AG09319 (cell line): ENCODE measurements at regions not wholly inside any gene's neighbourhood (a gene's known extent, or its start where the extent isn't known, plus 50 kb on each side); places are given as distances from the start of the nearest gene placed in this dataset.

Source experiments
- DNase-seq: peaks from one replicate; pipeline ENCODE4 v3.0.0-alpha.2; 2010; ENCODE audit warnings: low read depth; ENCODE audit errors: extremely low read depth
- TF ChIP-seq, protein P1 (sequence below): IDR thresholded peaks from 2 replicates; pipeline ENCODE4 v1.5.1; 2011; ENCODE audit warnings: low read depth, mild to moderate bottlenecking, inconsistent platforms, low read length, moderate library complexity

- TF ChIP-seq, protein P1, sequence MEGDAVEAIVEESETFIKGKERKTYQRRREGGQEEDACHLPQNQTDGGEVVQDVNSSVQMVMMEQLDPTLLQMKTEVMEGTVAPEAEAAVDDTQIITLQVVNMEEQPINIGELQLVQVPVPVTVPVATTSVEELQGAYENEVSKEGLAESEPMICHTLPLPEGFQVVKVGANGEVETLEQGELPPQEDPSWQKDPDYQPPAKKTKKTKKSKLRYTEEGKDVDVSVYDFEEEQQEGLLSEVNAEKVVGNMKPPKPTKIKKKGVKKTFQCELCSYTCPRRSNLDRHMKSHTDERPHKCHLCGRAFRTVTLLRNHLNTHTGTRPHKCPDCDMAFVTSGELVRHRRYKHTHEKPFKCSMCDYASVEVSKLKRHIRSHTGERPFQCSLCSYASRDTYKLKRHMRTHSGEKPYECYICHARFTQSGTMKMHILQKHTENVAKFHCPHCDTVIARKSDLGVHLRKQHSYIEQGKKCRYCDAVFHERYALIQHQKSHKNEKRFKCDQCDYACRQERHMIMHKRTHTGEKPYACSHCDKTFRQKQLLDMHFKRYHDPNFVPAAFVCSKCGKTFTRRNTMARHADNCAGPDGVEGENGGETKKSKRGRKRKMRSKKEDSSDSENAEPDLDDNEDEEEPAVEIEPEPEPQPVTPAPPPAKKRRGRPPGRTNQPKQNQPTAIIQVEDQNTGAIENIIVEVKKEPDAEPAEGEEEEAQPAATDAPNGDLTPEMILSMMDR = peak; percentile 82
- no peak for DNase-seq
Measured at GRCh38 chr1:81414488-81415015, 386.2 kb upstream of the ADGRL2 start.

- DNase-seq = no peak
- TF ChIP-seq, protein P1 = no peak
Measured at GRCh38 chr1:81412954-81413353, 387.8 kb upstream of the ADGRL2 start.

- TF ChIP-seq, protein P1 = no peak
- DNase-seq = no peak
Measured at GRCh38 chr1:81410941-81411340, 389.8 kb upstream of the ADGRL2 start.

DNA sequence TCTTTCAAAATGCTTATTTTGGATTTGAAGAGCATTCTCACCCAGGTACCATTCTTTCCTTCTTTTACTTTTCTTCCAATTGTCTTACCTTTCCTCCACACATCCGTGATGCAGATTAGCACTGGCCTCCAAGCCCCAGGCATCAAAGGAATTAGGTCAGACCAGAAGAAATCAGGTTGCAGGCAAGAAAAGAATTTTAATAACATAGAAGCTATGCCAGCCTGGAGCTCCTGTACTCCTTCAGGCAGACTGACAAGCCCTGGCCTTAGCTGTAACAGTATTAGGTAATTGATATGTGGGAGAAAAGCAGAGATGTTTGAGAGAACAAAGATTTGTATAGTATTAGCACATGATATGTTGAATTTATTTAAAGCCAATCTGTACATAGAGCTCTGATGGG, 390.4 kb upstream of the ADGRL2 start:
- TF ChIP-seq, protein P1 = no peak
- no peak for DNase-seq

- TF ChIP-seq, protein P1 = no peak
- DNase-seq = no peak
Measured at GRCh38 chr1:81409780-81410274, 390.9 kb upstream of the ADGRL2 start.

GRCh38 chr1:81409262-81409661, 391.5 kb upstream of the ADGRL2 start:
- DNase-seq = no peak
- TF ChIP-seq, protein P1 = no peak

DNA sequence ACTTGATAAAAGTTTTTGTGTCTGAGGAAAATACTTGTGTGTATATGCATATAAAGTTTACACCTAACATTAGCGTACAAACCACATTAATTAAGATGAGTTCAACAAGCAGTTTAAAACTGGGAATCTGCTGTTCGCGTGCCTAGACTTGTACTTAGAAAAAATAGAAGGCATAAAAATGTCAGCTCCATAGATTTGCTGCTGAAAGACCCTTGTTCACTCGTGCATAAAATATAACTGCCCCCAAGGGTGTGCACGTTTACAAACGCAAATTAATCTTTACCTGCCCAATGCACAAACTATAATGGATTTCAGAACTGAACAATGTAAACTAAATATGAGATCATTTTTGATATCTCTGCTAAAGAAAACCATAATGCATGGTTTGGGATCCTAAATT, 392.3 kb upstream of the ADGRL2 start:
- TF ChIP-seq, protein P1 = no peak
- no peak for DNase-seq
